ENCODE measurements at regions not wholly inside any gene's neighbourhood (a gene's known extent, or its start where the extent isn't known, plus 50 kb on each side); places are given as distances from the start of the nearest gene placed in this dataset.

DNA sequence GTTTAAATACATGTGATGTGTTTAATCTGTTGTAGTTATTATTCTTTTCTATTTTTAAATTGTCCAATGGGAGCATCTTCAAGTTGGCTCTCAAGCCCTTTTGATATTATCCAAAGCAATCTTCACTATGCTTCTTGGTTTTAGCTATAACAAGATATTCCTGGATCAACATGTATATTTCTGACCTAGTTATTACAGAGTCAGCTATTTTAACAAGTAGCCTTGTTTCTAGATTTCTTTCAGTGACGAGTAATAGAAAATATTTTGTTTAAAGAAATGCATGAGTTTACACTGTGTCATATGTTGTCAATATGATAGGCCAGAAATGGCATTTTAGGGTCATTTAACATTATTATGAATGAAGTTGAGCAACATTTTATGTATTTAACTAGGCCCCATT lies 421.8 kb upstream of the MAP2 start:
- TF ChIP-seq, protein P1, sequence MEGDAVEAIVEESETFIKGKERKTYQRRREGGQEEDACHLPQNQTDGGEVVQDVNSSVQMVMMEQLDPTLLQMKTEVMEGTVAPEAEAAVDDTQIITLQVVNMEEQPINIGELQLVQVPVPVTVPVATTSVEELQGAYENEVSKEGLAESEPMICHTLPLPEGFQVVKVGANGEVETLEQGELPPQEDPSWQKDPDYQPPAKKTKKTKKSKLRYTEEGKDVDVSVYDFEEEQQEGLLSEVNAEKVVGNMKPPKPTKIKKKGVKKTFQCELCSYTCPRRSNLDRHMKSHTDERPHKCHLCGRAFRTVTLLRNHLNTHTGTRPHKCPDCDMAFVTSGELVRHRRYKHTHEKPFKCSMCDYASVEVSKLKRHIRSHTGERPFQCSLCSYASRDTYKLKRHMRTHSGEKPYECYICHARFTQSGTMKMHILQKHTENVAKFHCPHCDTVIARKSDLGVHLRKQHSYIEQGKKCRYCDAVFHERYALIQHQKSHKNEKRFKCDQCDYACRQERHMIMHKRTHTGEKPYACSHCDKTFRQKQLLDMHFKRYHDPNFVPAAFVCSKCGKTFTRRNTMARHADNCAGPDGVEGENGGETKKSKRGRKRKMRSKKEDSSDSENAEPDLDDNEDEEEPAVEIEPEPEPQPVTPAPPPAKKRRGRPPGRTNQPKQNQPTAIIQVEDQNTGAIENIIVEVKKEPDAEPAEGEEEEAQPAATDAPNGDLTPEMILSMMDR (optimal IDR thresholded peaks at IDR 0.05 in 1 of 3, IDR thresholded peaks at IDR 0.05 in 1 of 3, conservative IDR thresholded peaks at IDR 0.05 in 1 of 3; ENCODE audit: extremely low read depth in 1 of 3, insufficient read depth in 2 of 3, low read length in 3 of 3), result no peak
- no peak for TF ChIP-seq EZH2 (IDR thresholded peaks at IDR 0.05; ENCODE audit: low read length)

All from keratinocyte (primary cell).